GM12878 (cell line): ENCODE measurements at regions not wholly inside any gene's neighbourhood (a gene's known extent, or its start where the extent isn't known, plus 50 kb on each side); places are given as distances from the start of the nearest gene placed in this dataset.

ENCODE experiments used
- ATAC-seq: fragments of 200-7000 bp; cut with Tn5 transposase; 3 replicates; pipeline ENCODE4 v1.9.1; 2020; ENCODE audit warnings: mild to moderate bottlenecking, moderate library complexity
- BruUV-seq: library from RNA; stranded (reverse); fragments of 400-500 nt; replicated peaks from 2 replicates; lab custom pipeline; 2021; lab: Mats Ljungman, UMichigan
- CTCF ChIA-PET: fragments of 300-600 bp; sonication (Branson Sonifier 250); formaldehyde crosslinking; extraction: SDS; loops from one replicate; lab custom pipeline; 2021; ENCODE audit warnings: inconsistent platforms; lab: Yijun Ruan, JAX
- POLR2A ChIA-PET: fragments of 350-600 bp; formaldehyde crosslinking; extraction: SDS; loops from one replicate; lab custom pipeline; 2021; ENCODE audit warnings: inconsistent platforms; lab: Charles Lee
- RAD21 ChIA-PET: fragments of 300-600 bp; sonication (Branson Sonifier 250); formaldehyde crosslinking; loops from one replicate; lab custom pipeline; 2023; ENCODE audit warnings: antibody characterized with exemption; ENCODE audit not compliant: unreplicated experiment; lab: Charles Lee
- SMC1A ChIA-PET: fragments of 300-600 bp; sonication (Branson Sonifier 250); formaldehyde crosslinking; loops from one replicate; lab custom pipeline; 2023; ENCODE audit not compliant: unreplicated experiment, uncharacterized antibody; lab: Charles Lee
- DNase-seq: peaks from one replicate; pipeline ENCODE4 v3.0.0-alpha.2; 2011; ENCODE audit warnings: low read depth, low spot score
- FAIRE-seq: peaks from 3 replicates; lab custom pipeline; 2011; peaks lifted over from hg19 to GRCh38; lab: Jason Lieb, UNC
- H2AFZ ChIP-seq: 2 replicates; pipeline ENCODE4 v1.6.0; 2011; ENCODE audit warnings: low read depth, low read length, control low read depth; ENCODE audit not compliant: control insufficient read depth
- H3K27ac ChIP-seq: 2 replicates; pipeline ENCODE4 v1.5.1; 2011; ENCODE audit warnings: control low read depth; ENCODE audit not compliant: control insufficient read depth, insufficient read depth
- H3K27me3 ChIP-seq, 2 experiments: replicated peaks in 1 of 2; 2 replicates each; pipeline versions ENCODE4 v1.6.0 to v1.6.1; 2011; ENCODE audit warnings: low read length in 1 of 2; ENCODE audit not compliant: control insufficient read depth in 2 of 2, insufficient read depth in 2 of 2
- H3K36me3 ChIP-seq, 2 experiments: 2 replicates each; pipeline ENCODE4 v1.5.1; 2011; ENCODE audit warnings: low read length in 1 of 2; ENCODE audit not compliant: control insufficient read depth in 2 of 2, insufficient read depth in 2 of 2
- H3K4me1 ChIP-seq: 2 replicates; pipeline ENCODE4 v1.6.1; 2011; ENCODE audit warnings: mild to moderate bottlenecking, low read length, moderate library complexity, mixed read lengths; ENCODE audit not compliant: control insufficient read depth, insufficient read depth
- H3K4me2 ChIP-seq: 2 replicates; pipeline ENCODE4 v1.6.0; 2011; ENCODE audit warnings: control low read depth; ENCODE audit not compliant: control insufficient read depth, insufficient read depth
- H3K4me3 ChIP-seq: fragments of 200-600 bp; sonication (generic); 2 replicates; pipeline ENCODE4 v1.5.1; 2016
- H3K79me2 ChIP-seq: 2 replicates; pipeline ENCODE4 v1.6.0; 2011; ENCODE audit warnings: low read length; ENCODE audit not compliant: control insufficient read depth, insufficient read depth
- H3K9ac ChIP-seq: 2 replicates; pipeline ENCODE4 v1.8.0; 2011; ENCODE audit warnings: low read length, control low read depth, mixed read lengths; ENCODE audit not compliant: control insufficient read depth, insufficient read depth
- H3K9me3 ChIP-seq: replicated peaks from 3 replicates; pipeline ENCODE4 v1.5.1; 2011; ENCODE audit warnings: mild to moderate bottlenecking, low read length; ENCODE audit not compliant: control insufficient read depth, insufficient read depth
- H4K20me1 ChIP-seq: 2 replicates; pipeline ENCODE4 v1.6.0; 2011; ENCODE audit not compliant: control insufficient read depth, insufficient read depth
- EED ChIP-seq: sonication (generic); IDR thresholded peaks from 2 replicates; pipeline ENCODE4 v1.6.1; 2016; ENCODE audit warnings: antibody characterized with exemption, low read depth
- MEF2B ChIP-seq: fragments of 450-650 bp; IDR thresholded peaks from 2 replicates; pipeline ENCODE4 v1.6.1; 2018; ENCODE audit warnings: mild to moderate bottlenecking, moderate library complexity; ENCODE audit not compliant: partially characterized antibody, poor library complexity, severe bottlenecking
- NRF1 ChIP-seq: conservative IDR thresholded peaks from 2 replicates; pipeline ENCODE4 v1.6.1; 2011; ENCODE audit warnings: mild to moderate bottlenecking, low read depth, low read length, improper control_type of control experiment
- PRDM15 ChIP-seq: fragments of 450-650 bp; formaldehyde crosslinking; IDR thresholded peaks from 2 replicates; pipeline ENCODE4 v1.4.0; 2020; ENCODE audit warnings: mild to moderate bottlenecking, moderate library complexity
- TCF12 ChIP-seq: IDR thresholded peaks from 2 replicates; pipeline ENCODE4 v1.6.1; 2011; ENCODE audit warnings: low read depth, mild to moderate bottlenecking, low read length
- ZNF207 ChIP-seq: fragments of 450-650 bp; IDR thresholded peaks from 2 replicates; pipeline ENCODE4 v1.6.1; 2014; ENCODE audit warnings: antibody characterized with exemption, mild to moderate bottlenecking, borderline replicate concordance
- ZNF687 ChIP-seq: fragments of 450-650 bp; IDR thresholded peaks from 2 replicates; pipeline ENCODE4 v1.6.1; 2017; ENCODE audit warnings: mild to moderate bottlenecking, moderate library complexity
- WGBS: methylation state at CpG from one replicate; pipeline ENCODE4 v1.1.6; 2016; ENCODE audit warnings: low lambda C conversion rate; ENCODE audit not compliant: insufficient replicate concordance, insufficient coverage; ENCODE audit errors: missing lambda C conversion rate; 5-methylcytosine and 5-hydroxymethylcytosine counted together
- in situ Hi-C: fragments of 300-500 bp; cut with MboI; formaldehyde crosslinking; loops from 9 replicates; pipeline ENCODE4 v1.14.3; 2018; ENCODE audit warnings: mixed read lengths
- intact Hi-C: fragments of 100-400 bp; cut with micrococcal nuclease; formaldehyde crosslinking; loops from one replicate; pipeline ENCODE4 v1.14.2; 2022; ENCODE audit not compliant: unreplicated experiment
- TF ChIP-seq, protein P1 (sequence below): fragments of 450-650 bp; formaldehyde crosslinking; IDR thresholded peaks from 2 replicates; pipeline ENCODE4 v1.5.0; 2022; ENCODE audit warnings: mild to moderate bottlenecking, missing genetic modification characterization
- TF ChIP-seq, protein P2 (sequence below): fragments of 450-650 bp; IDR thresholded peaks from 2 replicates; pipeline ENCODE4 v1.6.1; 2016; ENCODE audit warnings: mild to moderate bottlenecking

GRCh38 chr22:47765757-47766156 is 1003.3 kb downstream of the TBC1D22A start:
- intact Hi-C loops, result no loop called here
- BruUV-seq, result no TSS peak
- no peak for TF ChIP-seq TCF12
- TF ChIP-seq MEF2B, result no peak
- TF ChIP-seq EED, result no peak
- TF ChIP-seq NRF1, result no peak
- TF ChIP-seq PRDM15, result no peak
- TF ChIP-seq ZNF207, result no peak
- TF ChIP-seq, protein P1, sequence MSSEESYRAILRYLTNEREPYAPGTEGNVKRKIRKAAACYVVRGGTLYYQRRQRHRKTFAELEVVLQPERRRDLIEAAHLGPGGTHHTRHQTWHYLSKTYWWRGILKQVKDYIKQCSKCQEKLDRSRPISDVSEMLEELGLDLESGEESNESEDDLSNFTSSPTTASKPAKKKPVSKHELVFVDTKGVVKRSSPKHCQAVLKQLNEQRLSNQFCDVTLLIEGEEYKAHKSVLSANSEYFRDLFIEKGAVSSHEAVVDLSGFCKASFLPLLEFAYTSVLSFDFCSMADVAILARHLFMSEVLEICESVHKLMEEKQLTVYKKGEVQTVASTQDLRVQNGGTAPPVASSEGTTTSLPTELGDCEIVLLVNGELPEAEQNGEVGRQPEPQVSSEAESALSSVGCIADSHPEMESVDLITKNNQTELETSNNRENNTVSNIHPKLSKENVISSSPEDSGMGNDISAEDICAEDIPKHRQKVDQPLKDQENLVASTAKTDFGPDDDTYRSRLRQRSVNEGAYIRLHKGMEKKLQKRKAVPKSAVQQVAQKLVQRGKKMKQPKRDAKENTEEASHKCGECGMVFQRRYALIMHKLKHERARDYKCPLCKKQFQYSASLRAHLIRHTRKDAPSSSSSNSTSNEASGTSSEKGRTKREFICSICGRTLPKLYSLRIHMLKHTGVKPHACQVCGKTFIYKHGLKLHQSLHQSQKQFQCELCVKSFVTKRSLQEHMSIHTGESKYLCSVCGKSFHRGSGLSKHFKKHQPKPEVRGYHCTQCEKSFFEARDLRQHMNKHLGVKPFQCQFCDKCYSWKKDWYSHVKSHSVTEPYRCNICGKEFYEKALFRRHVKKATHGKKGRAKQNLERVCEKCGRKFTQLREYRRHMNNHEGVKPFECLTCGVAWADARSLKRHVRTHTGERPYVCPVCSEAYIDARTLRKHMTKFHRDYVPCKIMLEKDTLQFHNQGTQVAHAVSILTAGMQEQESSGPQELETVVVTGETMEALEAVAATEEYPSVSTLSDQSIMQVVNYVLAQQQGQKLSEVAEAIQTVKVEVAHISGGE (CRISPR knock-in tag), result no peak
- TF ChIP-seq, protein P2, sequence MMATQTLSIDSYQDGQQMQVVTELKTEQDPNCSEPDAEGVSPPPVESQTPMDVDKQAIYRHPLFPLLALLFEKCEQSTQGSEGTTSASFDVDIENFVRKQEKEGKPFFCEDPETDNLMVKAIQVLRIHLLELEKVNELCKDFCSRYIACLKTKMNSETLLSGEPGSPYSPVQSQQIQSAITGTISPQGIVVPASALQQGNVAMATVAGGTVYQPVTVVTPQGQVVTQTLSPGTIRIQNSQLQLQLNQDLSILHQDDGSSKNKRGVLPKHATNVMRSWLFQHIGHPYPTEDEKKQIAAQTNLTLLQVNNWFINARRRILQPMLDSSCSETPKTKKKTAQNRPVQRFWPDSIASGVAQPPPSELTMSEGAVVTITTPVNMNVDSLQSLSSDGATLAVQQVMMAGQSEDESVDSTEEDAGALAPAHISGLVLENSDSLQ, result no peak
- no peak for TF ChIP-seq ZNF687
- SMC1A ChIA-PET, result no interaction called here
- H3K9ac ChIP-seq, result no peak overlapping the region
- no peaks in the 10 kb centered on the region for H4K20me1 ChIP-seq
- CTCF ChIA-PET, result no interaction called here
- ATAC-seq, result no peak
- no peak overlapping the region for H3K27ac ChIP-seq
- DNase-seq, result no peak
- H3K9me3 ChIP-seq, result no peaks in the 10 kb centered on the region; the same call in 2 of the 3 replicates
- POLR2A ChIA-PET, result no interaction called here
- FAIRE-seq, result no peak
- H2AFZ ChIP-seq, result no peak overlapping the region
- H3K27me3 ChIP-seq, result no peaks in the 10 kb centered on the region; a peak in 1 of 4 replicates
- no peak overlapping the region for H3K4me3 ChIP-seq
- H3K36me3 ChIP-seq, result no peaks in the 10 kb centered on the region
- WGBS, result 2% methylated on average over 6 of the region's 6 CpGs
- in situ Hi-C loops, result no loop called here
- no peak overlapping the region for H3K4me2 ChIP-seq
- H3K79me2 ChIP-seq, result no peaks in the 10 kb centered on the region
- H3K4me1 ChIP-seq, result no peaks in the 10 kb centered on the region
- RAD21 ChIA-PET, result no interaction called here
